D341Med (cell line): ENCODE measurements at regions not wholly inside any gene's neighbourhood (a gene's known extent, or its start where the extent isn't known, plus 50 kb on each side); places are given as distances from the start of the nearest gene placed in this dataset.

Experiments
- DNase-seq: peaks from one replicate; pipeline ENCODE4 v3.0.0; 2012; ENCODE audit warnings: low spot score

DNA sequence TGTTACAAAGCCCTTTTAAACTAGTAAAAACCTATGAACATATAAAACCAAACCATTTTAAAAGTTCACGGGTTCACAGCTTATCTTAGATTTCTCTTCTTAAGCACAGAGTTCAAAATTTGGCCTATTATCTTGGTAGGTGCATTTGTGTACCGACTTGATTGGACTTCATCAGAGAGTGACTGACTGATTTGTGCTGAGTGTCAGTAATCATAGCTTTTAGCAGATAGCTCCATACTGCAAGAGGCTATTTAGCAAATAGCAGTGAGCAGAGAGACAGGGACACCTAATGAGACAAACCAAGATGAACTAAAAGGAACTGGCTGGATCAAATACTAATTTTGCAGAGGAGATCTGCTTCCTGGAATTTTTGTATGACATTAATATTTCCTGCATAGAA is 274.5 kb downstream of the PRR16 start:
- no peak for DNase-seq

DNA sequence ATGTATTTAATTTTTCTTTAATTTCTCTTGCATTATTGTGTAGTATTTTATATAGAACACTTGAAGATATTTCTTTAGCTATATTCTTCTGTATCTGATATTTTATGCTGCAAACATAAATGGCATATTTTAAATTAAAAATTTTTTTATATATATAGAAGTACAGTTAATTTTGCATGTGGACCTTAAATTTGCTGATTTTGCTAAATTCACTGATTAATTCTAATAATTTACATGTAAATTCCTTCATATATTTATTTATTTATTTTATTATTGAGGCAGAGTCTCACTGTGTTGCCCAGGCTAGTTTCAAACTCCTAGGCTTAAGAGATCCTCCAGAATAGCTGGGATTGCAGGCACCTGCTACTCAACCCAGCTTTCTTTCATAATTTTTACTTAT is 276.9 kb downstream of the PRR16 start:
- DNase-seq = no peak

DNA sequence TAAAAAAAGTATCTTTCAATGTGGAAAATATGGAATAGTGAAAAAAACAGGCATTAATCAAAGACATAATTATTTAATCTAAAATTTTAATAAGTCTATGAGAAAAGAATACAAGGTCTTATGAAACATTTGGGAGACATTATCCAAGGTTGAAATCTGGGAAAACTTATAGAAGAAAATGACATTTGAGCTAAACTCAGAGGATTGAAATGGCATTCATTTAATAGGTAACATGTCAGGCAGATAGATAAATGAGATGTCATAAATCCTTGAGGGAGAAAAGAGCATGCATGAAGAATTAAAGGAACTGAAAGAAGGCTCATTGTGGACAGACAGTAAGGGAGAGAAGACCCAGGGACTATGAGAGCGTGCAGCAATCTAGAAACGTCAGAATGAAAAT is 284.4 kb downstream of the PRR16 start:
- DNase-seq = no peak

DNA sequence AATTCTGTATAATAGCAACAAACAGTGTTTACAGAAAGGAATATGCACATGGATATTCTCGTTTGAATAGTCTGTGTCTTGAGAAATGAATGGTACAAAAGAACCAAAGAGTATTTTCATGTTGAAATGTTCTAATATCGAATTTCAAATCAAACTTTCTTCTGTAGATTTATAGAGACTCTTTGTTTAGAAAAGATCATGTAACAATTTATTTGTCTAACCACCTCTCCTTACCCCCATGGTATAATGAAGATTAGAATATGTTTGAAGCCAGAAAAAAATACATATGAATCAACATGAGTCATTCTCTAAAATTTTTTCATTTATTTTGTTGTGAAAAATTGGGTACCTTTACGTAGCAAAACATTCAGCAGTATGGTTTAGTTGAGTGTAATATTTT is 285.6 kb downstream of the PRR16 start:
- no peak for DNase-seq

GRCh38 chr5:120759587-120759986 is 295.5 kb downstream of the PRR16 start:
- DNase-seq = no peak

DNA sequence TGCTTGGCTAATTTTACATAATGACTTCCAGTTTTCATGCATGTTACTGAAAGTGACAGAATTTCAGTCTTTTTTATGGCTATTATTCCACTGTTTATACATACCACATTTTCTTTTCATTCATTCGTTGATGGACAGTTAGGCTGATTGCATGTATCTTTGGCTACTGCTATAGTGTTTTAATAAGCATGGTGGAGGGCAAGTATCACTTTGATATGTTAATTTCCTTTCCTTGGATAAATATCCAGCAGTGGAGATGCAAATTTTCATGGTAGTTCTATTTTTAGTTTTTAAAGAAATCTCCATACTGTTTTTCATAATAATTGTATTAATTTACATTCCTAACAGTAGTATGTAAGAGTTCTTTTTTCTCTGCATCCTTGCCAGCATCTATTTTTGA is 297.9 kb downstream of the PRR16 start:
- DNase-seq = no peak

DNA sequence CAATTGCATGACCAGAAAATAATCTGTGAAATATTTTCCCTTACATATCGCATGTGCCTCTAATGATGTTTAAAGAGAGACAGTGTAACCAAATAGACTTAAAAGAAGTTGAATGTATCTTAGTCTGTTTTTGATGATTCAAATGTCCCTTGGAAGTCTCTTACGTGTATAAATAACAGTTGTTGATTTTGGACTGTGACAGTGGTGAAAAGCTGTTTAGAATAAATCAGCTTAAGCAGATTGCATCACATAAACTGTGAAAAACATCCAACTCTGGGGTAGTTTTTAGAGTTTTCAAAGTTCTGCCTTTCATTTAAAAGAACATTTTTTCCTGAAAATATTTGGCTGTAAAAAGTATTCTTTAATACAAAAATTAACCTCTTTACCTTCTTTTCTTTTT is 301.1 kb downstream of the PRR16 start:
- no peak for DNase-seq

DNA sequence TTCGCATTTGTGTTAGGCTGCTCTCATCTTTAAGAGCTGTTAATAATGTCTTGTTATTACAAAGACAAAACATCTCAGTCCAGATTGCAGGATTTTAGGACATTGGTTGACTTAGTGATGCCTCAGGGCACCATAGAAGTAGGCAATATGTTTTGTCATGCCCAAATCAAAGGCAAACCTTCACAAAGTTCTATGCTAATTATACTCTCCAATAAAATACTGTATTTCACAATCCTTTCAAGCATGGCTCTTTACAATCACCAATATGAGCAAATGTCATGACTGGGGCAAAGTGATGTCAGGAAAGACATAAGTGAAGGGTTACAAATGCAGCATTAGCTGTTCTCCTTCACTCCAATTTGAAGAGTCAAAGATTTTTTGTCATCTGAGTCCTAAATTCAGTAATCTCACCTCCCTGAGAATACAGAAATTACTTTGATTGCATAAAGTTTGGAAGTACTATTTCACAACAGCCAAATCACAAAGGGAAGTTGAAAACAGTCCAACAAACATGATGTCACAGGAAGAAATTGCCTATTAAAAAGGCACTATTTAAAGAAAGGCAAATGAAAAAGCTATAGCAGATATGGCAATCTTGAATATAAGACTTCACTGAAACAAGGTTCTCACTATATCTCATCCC is 303.2 kb downstream of the PRR16 start:
- no peak for DNase-seq

DNA sequence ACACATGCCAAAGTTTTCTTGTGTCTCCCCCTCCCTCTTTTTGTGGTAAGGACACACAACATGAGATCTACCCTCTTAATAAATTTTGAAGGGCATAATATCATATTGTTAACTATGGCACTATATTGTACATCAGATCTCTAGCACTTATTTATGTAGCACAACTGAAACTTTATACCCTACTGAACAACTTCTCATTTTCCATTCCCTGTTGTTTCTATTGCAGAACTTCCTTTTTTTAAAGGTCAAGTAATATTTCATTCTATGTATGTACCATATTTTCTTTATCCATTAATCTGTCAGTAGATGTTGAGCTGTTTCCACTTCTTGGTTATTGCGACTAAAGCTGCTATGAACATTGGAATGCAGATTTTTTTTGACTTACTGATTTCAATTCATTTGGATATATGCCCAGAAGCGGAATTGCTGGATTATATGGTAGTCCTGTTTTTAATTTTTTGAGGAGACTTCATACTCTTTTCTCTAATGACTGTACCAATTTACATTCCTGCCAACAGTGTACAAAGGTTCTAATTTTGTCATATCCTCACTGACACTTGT is 305.3 kb downstream of the PRR16 start:
- no peak for DNase-seq

DNA sequence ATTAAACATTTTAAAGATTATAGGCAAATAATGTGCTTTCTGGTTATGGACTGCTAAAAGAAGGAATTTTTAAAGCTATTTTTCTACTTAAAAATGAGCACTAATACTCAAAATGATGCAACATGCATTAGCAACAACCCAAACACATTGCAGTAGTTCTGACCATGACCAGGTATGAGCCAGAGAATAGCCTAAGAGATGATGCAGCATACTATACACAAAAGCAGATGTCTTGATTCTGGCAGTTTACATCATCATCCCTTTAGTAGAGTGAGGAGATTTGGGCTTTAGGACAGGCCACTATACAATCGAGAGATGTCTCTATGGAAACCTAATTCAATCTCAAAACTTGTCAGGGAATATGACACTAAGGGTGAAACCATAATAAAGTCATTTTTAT is 307.1 kb downstream of the PRR16 start:
- no peak for DNase-seq

DNA sequence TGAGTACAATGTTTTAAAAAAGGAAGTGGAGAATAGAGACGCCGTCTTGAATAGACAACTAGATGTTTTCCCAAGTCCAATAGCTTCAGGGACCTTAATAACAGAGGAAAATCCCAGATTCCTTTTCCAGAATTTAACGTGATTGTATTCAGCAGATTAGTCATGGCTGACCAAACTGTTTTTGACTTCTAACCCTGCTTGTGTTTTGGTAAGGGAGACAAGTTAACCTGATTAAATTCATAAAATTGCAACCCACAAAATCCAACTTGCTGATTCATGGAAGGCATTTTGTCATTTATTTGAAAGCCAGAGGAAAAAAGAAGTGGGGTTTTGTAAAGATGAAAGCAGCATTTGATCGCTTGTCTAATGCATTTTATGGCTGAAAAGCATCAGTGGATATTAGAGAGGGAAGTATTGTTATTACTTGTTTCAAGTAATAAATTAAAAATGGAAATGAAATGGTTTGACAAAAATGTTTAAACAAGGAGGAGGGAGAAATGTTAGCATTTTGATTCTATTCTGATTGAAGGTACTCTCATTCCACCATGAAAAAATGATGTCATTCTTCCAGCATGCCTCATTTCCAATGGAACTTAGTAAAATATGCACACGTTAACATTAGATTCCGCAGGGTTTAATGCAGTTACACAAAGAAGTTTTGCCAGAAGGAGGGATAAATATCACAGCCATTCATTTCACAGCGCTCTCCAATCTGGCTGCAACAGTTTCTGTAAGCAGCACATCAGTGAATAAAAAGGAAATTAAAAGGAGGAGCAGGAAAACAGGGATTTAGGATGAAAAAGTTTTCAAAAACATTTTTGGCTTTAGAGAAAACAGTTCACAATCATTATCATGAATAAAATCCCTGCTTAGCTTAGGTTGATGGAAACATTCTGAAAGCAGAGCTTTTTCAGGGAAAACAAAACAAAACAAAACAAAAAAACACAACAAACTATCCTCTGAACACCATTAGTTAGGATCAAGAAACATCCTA is 314.7 kb downstream of the PRR16 start:
- no peak for DNase-seq

DNA sequence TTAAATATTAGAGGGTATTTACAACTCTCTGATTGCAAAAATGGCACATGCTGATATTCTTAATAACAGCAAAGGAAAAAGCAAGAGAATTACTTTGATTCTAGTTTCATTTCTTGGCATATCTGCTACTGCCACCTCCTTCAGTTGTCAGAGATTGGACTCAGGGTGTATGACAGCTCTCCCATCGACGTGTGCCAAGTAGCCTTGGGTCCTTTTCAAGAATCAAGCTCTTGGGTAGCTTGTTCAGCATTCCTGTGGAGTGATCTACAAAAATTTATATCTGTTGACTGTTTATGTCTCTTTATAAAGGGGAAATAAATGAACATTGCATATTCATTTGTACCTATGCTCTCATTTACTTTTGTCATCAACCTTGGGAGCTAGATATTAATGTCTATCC is 315.6 kb downstream of the PRR16 start:
- DNase-seq = no peak

DNA sequence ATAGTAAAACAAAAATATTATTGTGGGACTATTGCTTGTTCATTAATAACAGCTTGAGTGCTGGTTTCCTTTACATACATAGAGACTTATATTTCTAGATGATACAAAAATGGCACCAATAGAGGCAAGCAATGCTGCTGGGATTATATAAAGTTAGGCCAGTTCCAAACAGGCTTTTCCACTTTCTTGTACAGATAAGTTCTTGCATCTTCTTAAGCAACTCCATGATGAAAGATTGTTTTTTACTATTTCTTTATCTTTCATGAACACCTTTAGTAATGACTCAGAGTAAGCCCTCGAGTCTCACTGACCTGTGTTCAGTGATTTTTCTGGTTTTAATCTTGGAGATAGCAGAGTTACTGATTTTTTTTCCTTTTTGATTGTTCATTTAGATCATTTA is 324.4 kb downstream of the PRR16 start:
- no peak for DNase-seq

DNA sequence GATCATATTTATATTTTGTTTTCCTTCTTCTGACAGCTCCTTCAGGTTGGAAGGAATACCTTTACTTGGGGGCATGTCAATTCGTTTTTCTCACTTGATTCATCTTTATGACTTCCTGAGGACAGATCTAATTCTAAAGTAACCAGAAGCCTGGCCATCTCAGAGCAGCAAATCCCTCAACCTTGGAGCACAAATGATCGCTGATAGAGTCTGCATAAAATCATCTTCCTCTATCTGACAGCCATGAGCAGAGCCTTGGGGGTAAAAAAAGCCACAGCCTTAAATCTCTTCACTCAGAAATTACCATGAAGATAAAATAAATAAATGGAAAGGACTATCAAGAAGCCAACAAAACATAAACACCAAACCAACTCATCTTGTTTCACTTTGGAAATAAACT is 325.8 kb downstream of the PRR16 start:
- DNase-seq = no peak

GRCh38 chr5:120790339-120790738 is 326.2 kb downstream of the PRR16 start:
- DNase-seq = no peak

DNA sequence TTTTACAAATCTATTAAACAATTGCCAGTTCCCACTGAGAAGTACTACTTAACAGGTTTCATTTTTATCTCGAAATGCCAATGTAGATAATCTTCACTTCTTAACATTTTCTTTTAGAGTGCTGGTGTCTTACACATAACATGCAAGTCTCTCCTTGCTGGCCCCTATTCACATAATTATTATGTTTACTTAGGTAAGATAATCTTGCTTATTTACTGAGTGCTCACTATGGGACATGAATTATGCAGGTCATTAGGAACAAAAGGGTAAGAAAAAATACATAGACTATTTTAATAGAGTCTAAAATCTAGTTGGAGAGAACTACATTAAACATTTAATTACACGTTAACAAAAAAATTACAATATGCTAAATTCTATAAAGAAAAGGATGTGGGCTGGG is 328.4 kb downstream of the PRR16 start:
- no peak for DNase-seq

- DNase-seq = no peak
Observed at GRCh38 chr5:120794121-120794520, 330.0 kb downstream of the PRR16 start.

- DNase-seq = no peak
Observed at GRCh38 chr5:120803282-120803681, 339.2 kb downstream of the PRR16 start.

DNA sequence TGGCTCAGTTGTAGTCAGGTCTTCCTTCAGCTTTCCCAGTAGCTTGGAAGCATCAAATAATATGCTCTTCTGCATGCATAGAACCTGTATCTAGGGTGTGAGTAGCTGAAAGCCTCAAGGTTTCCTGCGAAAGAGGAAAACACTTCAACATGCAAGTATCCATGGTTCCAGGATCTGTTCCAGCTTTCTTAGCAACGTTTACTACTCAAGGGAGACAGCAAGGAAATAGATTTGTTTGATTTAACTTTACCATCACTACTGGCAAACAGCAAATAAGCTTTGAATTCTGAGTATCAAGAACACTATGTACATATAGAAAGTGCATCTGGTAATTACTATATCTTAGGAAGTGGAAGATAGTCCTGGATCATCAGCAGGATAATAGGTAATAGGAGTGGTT is 341.0 kb downstream of the PRR16 start:
- no peak for DNase-seq

DNA sequence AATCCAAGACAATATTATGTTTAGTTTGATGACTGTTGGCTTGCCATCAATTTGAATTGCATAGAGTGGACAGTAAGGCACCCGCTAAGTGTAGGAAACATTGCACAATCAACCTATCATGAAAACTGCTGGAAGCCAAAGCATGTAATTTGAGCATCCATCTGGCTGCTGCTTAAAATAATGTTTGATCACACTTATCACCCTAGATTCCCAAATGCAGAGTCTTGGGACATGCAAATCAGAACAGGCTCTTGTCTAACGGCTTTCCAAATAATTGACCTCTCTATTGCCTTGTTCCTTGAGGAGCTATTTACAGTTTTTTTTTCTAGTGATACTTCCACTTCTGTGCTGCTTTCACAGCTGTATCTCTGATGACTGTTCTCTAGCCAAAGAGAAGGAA is 342.1 kb downstream of the PRR16 start:
- no peak for DNase-seq

GRCh38 chr5:120808135-120808534 is 344.0 kb downstream of the PRR16 start:
- DNase-seq = no peak

DNA sequence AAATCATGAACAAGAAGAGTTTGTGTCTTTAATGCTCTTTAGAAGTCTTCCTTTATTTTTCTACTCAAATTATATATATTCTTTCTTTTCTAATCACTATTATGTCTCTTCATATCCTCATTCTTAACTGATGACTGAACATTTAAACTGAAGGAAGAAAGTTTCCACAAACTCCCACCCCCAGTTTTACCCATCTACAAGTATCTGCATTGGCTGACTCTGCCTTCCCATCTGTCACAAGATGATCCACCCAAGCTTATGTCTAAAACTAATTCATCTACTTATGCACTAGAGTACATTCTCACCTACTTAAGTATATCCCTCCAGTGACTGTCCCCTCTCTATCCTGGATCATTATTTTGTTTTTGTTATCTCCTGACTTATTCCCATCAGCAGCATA is 344.5 kb downstream of the PRR16 start:
- DNase-seq = peak; percentile 34

GRCh38 chr5:120813551-120813950 is 349.5 kb downstream of the PRR16 start:
- no peak for DNase-seq
